ENCODE measurements at regions not wholly inside any gene's neighbourhood (a gene's known extent, or its start where the extent isn't known, plus 50 kb on each side); places are given as distances from the start of the nearest gene placed in this dataset.

DNA sequence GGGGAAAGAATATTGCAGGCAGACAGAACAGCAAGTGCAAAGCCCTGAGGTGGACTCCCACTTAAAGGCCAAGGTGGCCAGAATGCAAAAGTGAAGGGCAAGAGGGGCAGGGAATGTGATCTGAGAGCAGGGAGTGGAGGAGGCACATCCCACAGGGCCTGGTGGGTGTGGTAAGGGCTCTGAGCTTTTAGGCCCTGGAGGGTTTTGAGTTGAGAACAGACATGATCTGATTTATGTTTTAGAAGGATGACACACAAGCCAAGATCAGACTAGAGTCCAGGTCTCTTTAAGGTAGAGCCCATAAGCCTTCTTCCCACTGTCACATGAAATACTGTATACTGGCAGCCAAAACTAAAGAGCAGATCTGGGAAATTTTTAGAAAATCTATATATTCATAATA, 162.5 kb downstream of the SLC38A4 start:
- TF ChIP-seq, protein P1, sequence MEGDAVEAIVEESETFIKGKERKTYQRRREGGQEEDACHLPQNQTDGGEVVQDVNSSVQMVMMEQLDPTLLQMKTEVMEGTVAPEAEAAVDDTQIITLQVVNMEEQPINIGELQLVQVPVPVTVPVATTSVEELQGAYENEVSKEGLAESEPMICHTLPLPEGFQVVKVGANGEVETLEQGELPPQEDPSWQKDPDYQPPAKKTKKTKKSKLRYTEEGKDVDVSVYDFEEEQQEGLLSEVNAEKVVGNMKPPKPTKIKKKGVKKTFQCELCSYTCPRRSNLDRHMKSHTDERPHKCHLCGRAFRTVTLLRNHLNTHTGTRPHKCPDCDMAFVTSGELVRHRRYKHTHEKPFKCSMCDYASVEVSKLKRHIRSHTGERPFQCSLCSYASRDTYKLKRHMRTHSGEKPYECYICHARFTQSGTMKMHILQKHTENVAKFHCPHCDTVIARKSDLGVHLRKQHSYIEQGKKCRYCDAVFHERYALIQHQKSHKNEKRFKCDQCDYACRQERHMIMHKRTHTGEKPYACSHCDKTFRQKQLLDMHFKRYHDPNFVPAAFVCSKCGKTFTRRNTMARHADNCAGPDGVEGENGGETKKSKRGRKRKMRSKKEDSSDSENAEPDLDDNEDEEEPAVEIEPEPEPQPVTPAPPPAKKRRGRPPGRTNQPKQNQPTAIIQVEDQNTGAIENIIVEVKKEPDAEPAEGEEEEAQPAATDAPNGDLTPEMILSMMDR (IDR thresholded peaks at IDR 0.05; ENCODE audit: unreplicated experiment) = no peak
- H3K4me1 Mint-ChIP-seq (ENCODE audit: low read depth) = peaks cover 18% of the 10 kb centered on the region
- H3K27ac Mint-ChIP-seq = no peak overlapping the region
- DNase-seq (ENCODE audit: low spot score, unreplicated experiment) = no peak
- H3K9me3 Mint-ChIP-seq (ENCODE audit: low read depth) = peaks cover under 1% of the 10 kb centered on the region
- H3K36me3 Mint-ChIP-seq (ENCODE audit: insufficient read depth) = no peaks in the 10 kb centered on the region
- no peaks in the 10 kb centered on the region for H3K27me3 Mint-ChIP-seq
- no peak overlapping the region for H3K4me3 Mint-ChIP-seq (ENCODE audit: low read depth)

DNA sequence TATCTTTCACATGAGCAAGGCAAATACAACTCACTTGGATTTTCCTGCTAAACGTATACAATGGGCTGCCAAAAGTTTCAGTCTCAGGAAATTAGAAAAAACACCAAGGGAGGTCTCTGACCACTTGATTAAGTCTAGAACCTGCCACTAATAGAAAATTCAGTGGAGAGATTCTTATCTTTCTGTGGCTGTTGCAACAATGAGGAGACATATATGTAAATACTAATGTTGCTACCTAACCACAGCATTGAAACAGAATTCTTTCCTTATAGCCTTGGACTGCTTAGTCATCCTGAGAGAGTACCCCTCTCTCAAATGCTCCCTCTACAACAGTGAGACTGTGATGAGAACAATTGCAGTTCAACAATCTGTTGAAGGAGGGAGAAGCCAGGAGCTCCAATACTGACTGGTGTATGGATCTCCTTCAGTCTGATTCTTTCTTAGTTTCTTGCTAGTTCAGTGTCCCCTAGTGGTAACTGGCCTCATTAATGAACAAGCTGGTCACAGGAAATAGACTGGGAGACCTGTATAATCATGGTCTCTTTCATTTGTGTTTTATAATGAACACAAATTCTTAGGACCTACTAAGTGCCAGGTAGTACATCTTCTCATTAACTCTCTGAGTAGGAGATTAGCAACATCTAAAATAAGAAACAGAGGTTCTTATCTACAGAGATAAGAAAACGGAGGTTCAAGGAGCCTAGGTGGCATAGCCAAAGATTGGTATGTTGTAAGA, 164.5 kb downstream of the SLC38A4 start:
- H3K27me3 Mint-ChIP-seq = no peaks in the 10 kb centered on the region
- H3K4me1 Mint-ChIP-seq (ENCODE audit: low read depth) = peaks cover 18% of the 10 kb centered on the region
- no peak for DNase-seq (ENCODE audit: low spot score, unreplicated experiment)
- TF ChIP-seq, protein P1 (IDR thresholded peaks at IDR 0.05; ENCODE audit: unreplicated experiment) = peak; percentile 75
- H3K36me3 Mint-ChIP-seq (ENCODE audit: insufficient read depth) = no peaks in the 10 kb centered on the region
- no peak overlapping the region for H3K27ac Mint-ChIP-seq
- no peak overlapping the region for H3K4me3 Mint-ChIP-seq (ENCODE audit: low read depth)
- H3K9me3 Mint-ChIP-seq (ENCODE audit: low read depth) = no peaks in the 10 kb centered on the region

DNA sequence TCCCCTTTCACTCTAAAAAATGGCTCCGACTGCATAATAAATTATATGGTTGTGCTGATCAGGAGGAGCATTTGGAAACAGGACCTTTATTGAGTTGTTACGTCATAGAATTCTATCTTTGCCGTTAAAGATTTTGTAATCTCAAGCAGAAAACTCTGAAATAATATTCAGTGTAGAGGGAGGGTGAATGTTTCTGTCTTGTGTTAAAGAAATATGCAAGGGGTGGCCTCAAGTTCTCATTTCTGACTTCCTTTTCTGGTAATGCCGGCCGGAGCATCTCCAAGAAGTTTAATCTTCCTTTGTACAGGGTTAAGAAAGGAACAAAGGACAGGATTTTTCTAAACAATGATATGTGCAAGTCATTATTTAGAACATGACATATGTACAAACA, 165.1 kb downstream of the SLC38A4 start:
- Mint-ChIP-seq H3K27me3 (no peaks in the 10 kb centered on the region), H3K9me3 (ENCODE audit: low read depth) (no peaks in the 10 kb centered on the region), H3K4me1 (ENCODE audit: low read depth) (peaks cover 18% of the 10 kb centered on the region), H3K36me3 (ENCODE audit: insufficient read depth) (no peaks in the 10 kb centered on the region), H3K4me3 (ENCODE audit: low read depth) (no peak overlapping the region), H3K27ac (peak overlapping the region; percentile 1)
- DNase-seq (ENCODE audit: low spot score, unreplicated experiment) = no peak
- TF ChIP-seq, protein P1 (IDR thresholded peaks at IDR 0.05; ENCODE audit: unreplicated experiment) = no peak

DNA sequence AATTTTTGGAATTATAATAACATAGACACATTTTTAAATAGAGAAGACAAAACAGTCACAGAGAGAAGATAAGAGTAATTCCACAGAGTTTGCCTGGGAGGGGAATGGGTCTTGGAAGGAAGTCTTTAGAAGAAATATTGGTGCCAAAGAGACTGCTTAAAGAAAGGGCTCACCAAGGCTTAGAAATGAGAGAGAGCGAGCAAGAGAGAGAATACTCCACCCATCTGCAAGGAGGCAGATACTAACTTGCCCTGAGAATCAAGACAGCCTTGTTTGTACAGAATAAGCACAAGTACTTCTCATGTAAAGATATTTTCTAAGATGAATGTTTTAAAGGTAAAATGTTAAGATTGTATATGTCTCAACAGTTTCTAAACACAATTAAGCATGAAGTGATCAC, 165.5 kb downstream of the SLC38A4 start:
- Mint-ChIP-seq H3K27ac (no peak overlapping the region), H3K9me3 (ENCODE audit: low read depth) (no peaks in the 10 kb centered on the region), H3K4me1 (ENCODE audit: low read depth) (peaks cover 18% of the 10 kb centered on the region), H3K4me3 (ENCODE audit: low read depth) (no peak overlapping the region), H3K27me3 (no peaks in the 10 kb centered on the region), H3K36me3 (ENCODE audit: insufficient read depth) (no peaks in the 10 kb centered on the region)
- no peak for DNase-seq (ENCODE audit: low spot score, unreplicated experiment)
- TF ChIP-seq, protein P1 (IDR thresholded peaks at IDR 0.05; ENCODE audit: unreplicated experiment) = no peak

DNA sequence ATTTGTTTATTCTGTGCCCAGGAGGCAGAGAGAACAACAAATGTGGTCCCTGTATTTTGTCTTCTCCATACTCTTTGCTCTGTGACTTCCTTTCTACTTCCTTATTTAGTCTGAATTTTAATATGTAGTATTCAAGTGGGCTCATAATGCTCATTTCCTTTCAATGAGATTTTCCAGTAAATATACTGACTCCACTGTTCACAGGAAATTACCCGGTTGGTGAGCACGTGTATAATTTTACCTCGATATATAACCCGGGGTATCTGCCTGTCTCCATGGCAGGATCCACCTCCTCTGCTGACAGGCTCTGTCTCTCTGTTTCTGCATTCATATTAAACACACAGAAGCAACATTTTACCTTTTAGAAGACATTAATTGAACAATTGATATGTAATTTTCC, 166.0 kb downstream of the SLC38A4 start:
- Mint-ChIP-seq H3K9me3 (ENCODE audit: low read depth) (no peaks in the 10 kb centered on the region), H3K27ac (peak overlapping the region; percentile 5), H3K27me3 (no peaks in the 10 kb centered on the region), H3K4me1 (ENCODE audit: low read depth) (peaks cover 15% of the 10 kb centered on the region), H3K4me3 (ENCODE audit: low read depth) (no peak overlapping the region), H3K36me3 (ENCODE audit: insufficient read depth) (no peaks in the 10 kb centered on the region)
- DNase-seq (ENCODE audit: low spot score, unreplicated experiment) = no peak
- TF ChIP-seq, protein P1 (IDR thresholded peaks at IDR 0.05; ENCODE audit: unreplicated experiment) = no peak

Data from progenitor cell of endocrine pancreas (in vitro differentiated cells).